Uterus (tissue), 3 donors: ENCODE measurements at regions not wholly inside any gene's neighbourhood (a gene's known extent, or its start where the extent isn't known, plus 50 kb on each side); places are given as distances from the start of the nearest gene placed in this dataset.

Source experiments
- DNase-seq, 2 donors: peaks; one replicate each; pipeline ENCODE4 v3.0.0-alpha.2; 2019 to 2020
- H3K27ac ChIP-seq, 2 donors: fragments of 200-600 bp; sonication (generic); 1 replicate in 1 of 2; 2 replicates in 1 of 2; pipeline ENCODE4 v1.5.1; 2016 to 2018
- H3K27me3 ChIP-seq, 2 donors: fragments of 200-600 bp; sonication (generic); one replicate each; pipeline ENCODE4 v1.5.1; 2018 to 2019; ENCODE audit warnings: control low read depth in 1 of 2
- H3K36me3 ChIP-seq, 2 donors: fragments of 200-600 bp; sonication (generic); one replicate each; pipeline ENCODE4 v1.5.1; 2019; ENCODE audit warnings: control low read depth in 1 of 2
- H3K4me1 ChIP-seq, 2 donors: fragments of 200-600 bp; sonication (generic); one replicate each; pipeline ENCODE4 v1.5.1; 2018 to 2019; ENCODE audit warnings: control low read depth in 1 of 2
- H3K4me3 ChIP-seq, 2 donors: fragments of 200-600 bp; sonication (generic); 1 replicate in 1 of 2; 2 replicates in 1 of 2; pipeline ENCODE4 v1.5.1; 2018 to 2019; ENCODE audit warnings: mild to moderate bottlenecking in 1 of 2
- H3K9me3 ChIP-seq, 2 donors: fragments of 200-600 bp; sonication (generic); one replicate each; pipeline ENCODE4 v1.5.1; 2019; ENCODE audit warnings: control low read depth in 1 of 2
- POLR2A ChIP-seq, 2 donors: fragments of 450-650 bp; IDR thresholded peaks; one replicate each; pipeline ENCODE4 v1.6.1; 2016; ENCODE audit warnings: antibody characterized with exemption in 2 of 2, mild to moderate bottlenecking in 1 of 2, moderate library complexity in 1 of 2
- intact Hi-C: fragments of 100-400 bp; cut with DNase I; formaldehyde crosslinking; loops from one replicate; pipeline ENCODE4 v1.15.1; 2023; ENCODE audit warnings: low total_unique reads
- TF ChIP-seq, protein P1 (sequence below), 4 experiments: fragments of 200-600 bp in 2 of 4; fragments of 450-650 bp in 2 of 4; sonication (generic) in 2 of 4; IDR thresholded peaks; one replicate each; pipeline ENCODE4 v1.5.1; 2016 to 2019; ENCODE audit warnings: antibody characterized with exemption in 4 of 4, mild to moderate bottlenecking in 2 of 4, moderate library complexity in 1 of 4
- donor health status: DM: yes; HTN: yes; CAD: no.

DNA sequence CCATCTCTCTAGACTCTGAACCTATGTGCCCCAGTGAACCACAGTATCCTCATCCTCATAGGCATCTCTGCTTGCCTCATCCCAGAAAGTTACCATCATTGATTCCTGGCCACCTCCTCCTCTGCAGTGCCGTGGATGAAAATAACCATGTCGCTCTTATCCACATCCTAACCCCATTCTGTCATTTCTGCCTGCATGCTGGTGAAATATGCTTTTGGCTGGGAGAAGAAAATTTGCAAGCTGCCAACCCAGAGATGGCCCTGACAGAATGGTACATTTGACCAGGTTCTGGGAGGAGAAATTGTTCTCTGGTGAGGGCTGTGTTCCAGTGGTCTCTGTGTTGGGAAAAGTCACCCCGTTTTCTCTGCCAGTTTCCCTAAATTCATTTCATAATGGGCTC is 149.7 kb downstream of the NMUR2 start:
- no peaks in the 10 kb centered on the region for H3K36me3 ChIP-seq
- H3K27me3 ChIP-seq, result no peaks in the 10 kb centered on the region
- H3K27ac ChIP-seq, result no peak overlapping the region
- intact Hi-C loops, result no loop called here
- no peak for DNase-seq
- H3K9me3 ChIP-seq, result no peaks in the 10 kb centered on the region
- no peaks in the 10 kb centered on the region for H3K4me1 ChIP-seq
- TF ChIP-seq, protein P1, sequence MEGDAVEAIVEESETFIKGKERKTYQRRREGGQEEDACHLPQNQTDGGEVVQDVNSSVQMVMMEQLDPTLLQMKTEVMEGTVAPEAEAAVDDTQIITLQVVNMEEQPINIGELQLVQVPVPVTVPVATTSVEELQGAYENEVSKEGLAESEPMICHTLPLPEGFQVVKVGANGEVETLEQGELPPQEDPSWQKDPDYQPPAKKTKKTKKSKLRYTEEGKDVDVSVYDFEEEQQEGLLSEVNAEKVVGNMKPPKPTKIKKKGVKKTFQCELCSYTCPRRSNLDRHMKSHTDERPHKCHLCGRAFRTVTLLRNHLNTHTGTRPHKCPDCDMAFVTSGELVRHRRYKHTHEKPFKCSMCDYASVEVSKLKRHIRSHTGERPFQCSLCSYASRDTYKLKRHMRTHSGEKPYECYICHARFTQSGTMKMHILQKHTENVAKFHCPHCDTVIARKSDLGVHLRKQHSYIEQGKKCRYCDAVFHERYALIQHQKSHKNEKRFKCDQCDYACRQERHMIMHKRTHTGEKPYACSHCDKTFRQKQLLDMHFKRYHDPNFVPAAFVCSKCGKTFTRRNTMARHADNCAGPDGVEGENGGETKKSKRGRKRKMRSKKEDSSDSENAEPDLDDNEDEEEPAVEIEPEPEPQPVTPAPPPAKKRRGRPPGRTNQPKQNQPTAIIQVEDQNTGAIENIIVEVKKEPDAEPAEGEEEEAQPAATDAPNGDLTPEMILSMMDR (IDR thresholded peaks at IDR 0.05), result no peak
- no peak for TF ChIP-seq POLR2A (IDR thresholded peaks at IDR 0.05)
- H3K4me3 ChIP-seq, result no peak overlapping the region

DNA sequence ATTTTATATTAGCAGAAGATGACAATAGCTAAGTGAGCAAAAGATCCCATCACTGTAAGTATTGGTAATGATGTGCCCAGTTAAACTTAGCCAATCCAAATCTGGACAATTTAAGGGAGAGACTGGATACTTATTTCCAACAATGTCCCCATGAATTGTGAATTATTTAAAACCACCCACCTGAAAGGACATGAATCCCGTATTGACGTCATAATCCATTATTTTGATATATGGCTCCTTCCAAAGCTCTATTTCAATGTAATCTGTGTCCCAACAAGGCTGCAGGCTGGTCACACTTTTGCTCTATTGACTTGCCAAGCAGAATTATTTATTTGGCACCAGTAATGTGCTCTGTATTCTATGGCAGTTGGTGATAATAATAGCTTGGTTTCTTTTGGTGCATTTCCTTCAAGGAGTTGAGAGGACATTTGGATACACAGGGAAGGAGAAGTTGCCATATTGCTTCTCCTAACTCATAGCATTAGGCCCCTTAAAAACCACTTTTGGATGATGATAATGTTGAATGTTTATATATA is 157.2 kb downstream of the NMUR2 start:
- H3K36me3 ChIP-seq, result no peaks in the 10 kb centered on the region
- H3K27ac ChIP-seq, result no peak overlapping the region
- intact Hi-C loops, result no loop called here
- H3K4me1 ChIP-seq, result no peaks in the 10 kb centered on the region
- H3K27me3 ChIP-seq, result no peaks in the 10 kb centered on the region
- TF ChIP-seq POLR2A (IDR thresholded peaks at IDR 0.05), result no peak
- TF ChIP-seq, protein P1 (IDR thresholded peaks at IDR 0.05), result no peak
- no peak overlapping the region for H3K4me3 ChIP-seq
- no peaks in the 10 kb centered on the region for H3K9me3 ChIP-seq
- DNase-seq, result no peak

DNA sequence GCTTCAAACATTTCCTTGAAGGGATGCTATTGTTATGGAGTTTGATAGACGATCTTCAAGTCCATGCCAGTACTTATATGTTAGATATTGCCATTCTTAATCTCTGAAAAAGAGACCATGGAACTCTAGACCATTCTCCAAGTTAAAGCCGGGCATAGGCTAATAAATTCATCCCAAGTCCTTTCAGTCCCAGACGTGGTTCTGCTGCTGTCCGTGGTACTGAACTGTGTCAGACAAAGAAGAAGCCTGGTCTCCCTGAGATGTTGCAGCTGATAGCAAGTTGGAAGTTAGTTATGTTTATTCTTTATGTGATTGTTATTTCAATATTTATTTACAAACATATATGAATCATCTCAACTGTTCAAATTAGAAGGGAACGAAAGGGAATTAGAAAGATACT is 158.7 kb downstream of the NMUR2 start:
- intact Hi-C loops, result no loop called here
- Histone ChIP-seq H3K27ac (no peak overlapping the region), H3K9me3 (no peaks in the 10 kb centered on the region), H3K27me3 (no peaks in the 10 kb centered on the region), H3K4me1 (no peaks in the 10 kb centered on the region), H3K4me3 (no peak overlapping the region), H3K36me3 (no peaks in the 10 kb centered on the region)
- TF ChIP-seq POLR2A (IDR thresholded peaks at IDR 0.05), result no peak
- TF ChIP-seq, protein P1 (IDR thresholded peaks at IDR 0.05), result no peak
- no peak for DNase-seq

DNA sequence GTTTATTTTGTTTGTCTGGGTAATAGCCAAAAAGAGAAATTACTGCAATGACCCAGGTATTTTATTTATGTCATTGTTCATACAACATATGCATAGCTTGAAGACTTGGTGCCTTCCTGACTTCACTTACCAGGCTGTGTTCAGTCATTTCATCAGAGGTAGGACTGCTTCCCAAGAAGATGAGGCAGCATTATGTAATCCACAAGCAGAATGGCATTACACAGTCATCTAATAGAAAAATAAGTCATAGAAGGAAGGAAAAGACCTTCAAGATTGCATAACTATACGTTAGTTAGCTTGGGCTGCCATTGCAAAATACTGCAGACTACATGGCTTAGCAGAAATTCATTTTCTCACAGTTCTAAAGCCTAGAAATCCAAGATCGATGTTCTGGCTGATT is 167.5 kb downstream of the NMUR2 start:
- no peak for DNase-seq
- H3K4me3 ChIP-seq, result no peak overlapping the region
- H3K9me3 ChIP-seq, result no peaks in the 10 kb centered on the region
- no peaks in the 10 kb centered on the region for H3K36me3 ChIP-seq
- TF ChIP-seq POLR2A (IDR thresholded peaks at IDR 0.05), result no peak
- TF ChIP-seq, protein P1 (IDR thresholded peaks at IDR 0.05), result no peak
- no peaks in the 10 kb centered on the region for H3K4me1 ChIP-seq
- H3K27me3 ChIP-seq, result no peaks in the 10 kb centered on the region
- intact Hi-C loops, result no loop called here
- H3K27ac ChIP-seq, result no peak overlapping the region

DNA sequence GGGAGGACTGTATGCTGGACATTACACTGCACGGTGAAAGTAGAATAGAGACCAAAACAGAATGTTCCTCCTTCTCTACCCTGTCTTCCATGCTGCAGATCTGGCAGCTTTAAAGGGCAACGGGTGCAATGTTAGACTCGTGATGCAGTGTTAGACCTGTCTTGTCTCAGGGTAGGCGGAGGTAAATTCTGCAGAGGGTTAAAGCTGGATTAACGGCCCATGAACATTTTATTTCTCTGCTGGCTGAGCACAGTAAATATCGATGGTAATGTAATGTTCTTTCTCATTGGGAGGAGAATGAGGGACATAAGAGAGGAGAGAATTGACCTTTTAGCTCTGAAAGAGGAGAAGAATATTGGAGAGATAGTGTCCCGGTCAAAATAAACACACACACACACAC is 178.9 kb downstream of the NMUR2 start:
- DNase-seq, result no peak
- Histone ChIP-seq H3K27ac (no peak overlapping the region), H3K9me3 (no peaks in the 10 kb centered on the region), H3K36me3 (no peaks in the 10 kb centered on the region), H3K27me3 (no peaks in the 10 kb centered on the region), H3K4me3 (no peak overlapping the region), H3K4me1 (no peaks in the 10 kb centered on the region)
- TF ChIP-seq, protein P1 (IDR thresholded peaks at IDR 0.05), result no peak
- no peak for TF ChIP-seq POLR2A (IDR thresholded peaks at IDR 0.05)
- intact Hi-C loops, result no loop called here
